Smooth muscle cell (in vitro differentiated cells): ENCODE measurements at regions not wholly inside any gene's neighbourhood (a gene's known extent, or its start where the extent isn't known, plus 50 kb on each side); places are given as distances from the start of the nearest gene placed in this dataset.
"Not testable (repeated sequence)": the region's sequence is repeated elsewhere in the genome, so short reads cannot be mapped to it uniquely, and the experiment has no call there.

Source experiments
- DNase-seq: peaks from one replicate; lab custom pipeline; 2025; ENCODE audit not compliant: unreplicated experiment; lab: John Stamatoyannopoulos, UW
- H2AFZ ChIP-seq: fragments of 200-600 bp; sonication (generic); 2 replicates; pipeline ENCODE4 v1.6.0; 2016; ENCODE audit warnings: antibody characterized with exemption, low read depth, mild to moderate bottlenecking
- H3F3A ChIP-seq: fragments of 200-600 bp; sonication (generic); 2 replicates; pipeline ENCODE4 v1.6.0; 2017; ENCODE audit warnings: antibody characterized with exemption, low read depth
- H3K27ac ChIP-seq: fragments of 200-600 bp; sonication (generic); 2 replicates; pipeline ENCODE4 v1.5.1; 2016; ENCODE audit warnings: low read depth, mild to moderate bottlenecking
- H3K27me3 ChIP-seq: fragments of 200-600 bp; sonication (generic); 2 replicates; pipeline ENCODE4 v1.6.1; 2016; ENCODE audit warnings: low read depth, mild to moderate bottlenecking
- H3K36me3 ChIP-seq: fragments of 200-600 bp; sonication (generic); 2 replicates; pipeline ENCODE4 v1.5.1; 2016; ENCODE audit warnings: low read depth
- H3K4me1 ChIP-seq: fragments of 200-600 bp; sonication (generic); 2 replicates; pipeline ENCODE4 v1.5.1; 2016; ENCODE audit warnings: low read depth
- H3K4me2 ChIP-seq: fragments of 200-600 bp; sonication (generic); 2 replicates; pipeline ENCODE4 v1.6.0; 2016; ENCODE audit warnings: mild to moderate bottlenecking
- H3K4me3 ChIP-seq: fragments of 200-600 bp; sonication (generic); 2 replicates; pipeline ENCODE4 v1.5.1; 2016; ENCODE audit warnings: mild to moderate bottlenecking
- H3K79me2 ChIP-seq: fragments of 200-600 bp; sonication (generic); 2 replicates; pipeline ENCODE4 v1.6.0; 2016; ENCODE audit warnings: low read depth, mild to moderate bottlenecking
- H3K9ac ChIP-seq: fragments of 200-600 bp; sonication (generic); 2 replicates; pipeline ENCODE4 v1.6.0; 2016; ENCODE audit warnings: low read depth
- H3K9me3 ChIP-seq: fragments of 200-600 bp; sonication (generic); replicated peaks from 2 replicates; pipeline ENCODE4 v1.5.1; 2016; ENCODE audit warnings: low read depth
- H4K20me1 ChIP-seq: fragments of 200-600 bp; sonication (generic); 2 replicates; pipeline ENCODE4 v1.6.0; 2016; ENCODE audit warnings: low read depth
- WGBS: methylation state at CpG from one replicate; pipeline ENCODE4 v1.1.7; 2016; ENCODE audit warnings: low lambda C conversion rate; 5-methylcytosine and 5-hydroxymethylcytosine counted together
- TF ChIP-seq, protein P1 (sequence below): fragments of 200-600 bp; sonication (generic); IDR thresholded peaks from 2 replicates; pipeline ENCODE4 v1.5.1; 2017; ENCODE audit warnings: borderline replicate concordance, mild to moderate bottlenecking, antibody characterized with exemption; ENCODE audit not compliant: insufficient read depth, poor library complexity, severe bottlenecking

DNA sequence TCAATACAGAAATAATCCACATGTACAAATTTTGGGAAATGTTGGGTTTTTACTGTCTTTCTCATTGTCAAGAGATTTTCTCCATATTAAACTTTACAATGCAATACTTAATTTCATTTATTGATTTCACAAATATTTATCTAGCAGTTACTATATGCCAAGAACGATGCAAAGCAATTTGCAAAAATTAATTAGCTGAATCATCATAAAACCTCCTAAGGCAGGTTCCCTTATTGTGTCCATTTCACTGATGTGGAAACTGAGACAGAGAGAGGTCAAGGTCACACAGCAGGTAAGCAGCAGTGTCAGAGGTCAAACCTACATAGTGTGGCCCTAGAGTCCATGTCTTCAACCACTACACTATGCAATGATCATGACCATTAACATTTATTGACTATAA is 286.8 kb upstream of the AUTS2 start:
- DNase-seq = no peak
- Histone ChIP-seq H3K79me2 (no peaks in the 10 kb centered on the region), H3K4me3 (no peak overlapping the region), H3K9ac (no peak overlapping the region), H3F3A (no peaks in the 10 kb centered on the region), H3K4me1 (no peaks in the 10 kb centered on the region), H3K9me3 (no peaks in the 10 kb centered on the region), H3K4me2 (no peak overlapping the region), H3K27ac (no peak overlapping the region), H3K36me3 (no peaks in the 10 kb centered on the region), H4K20me1 (no peaks in the 10 kb centered on the region), H3K27me3 (peaks cover 42% of the 10 kb centered on the region), H2AFZ (no peak overlapping the region)
- TF ChIP-seq, protein P1, sequence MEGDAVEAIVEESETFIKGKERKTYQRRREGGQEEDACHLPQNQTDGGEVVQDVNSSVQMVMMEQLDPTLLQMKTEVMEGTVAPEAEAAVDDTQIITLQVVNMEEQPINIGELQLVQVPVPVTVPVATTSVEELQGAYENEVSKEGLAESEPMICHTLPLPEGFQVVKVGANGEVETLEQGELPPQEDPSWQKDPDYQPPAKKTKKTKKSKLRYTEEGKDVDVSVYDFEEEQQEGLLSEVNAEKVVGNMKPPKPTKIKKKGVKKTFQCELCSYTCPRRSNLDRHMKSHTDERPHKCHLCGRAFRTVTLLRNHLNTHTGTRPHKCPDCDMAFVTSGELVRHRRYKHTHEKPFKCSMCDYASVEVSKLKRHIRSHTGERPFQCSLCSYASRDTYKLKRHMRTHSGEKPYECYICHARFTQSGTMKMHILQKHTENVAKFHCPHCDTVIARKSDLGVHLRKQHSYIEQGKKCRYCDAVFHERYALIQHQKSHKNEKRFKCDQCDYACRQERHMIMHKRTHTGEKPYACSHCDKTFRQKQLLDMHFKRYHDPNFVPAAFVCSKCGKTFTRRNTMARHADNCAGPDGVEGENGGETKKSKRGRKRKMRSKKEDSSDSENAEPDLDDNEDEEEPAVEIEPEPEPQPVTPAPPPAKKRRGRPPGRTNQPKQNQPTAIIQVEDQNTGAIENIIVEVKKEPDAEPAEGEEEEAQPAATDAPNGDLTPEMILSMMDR = no peak
- 100% methylated on average over 1 of the region's 1 CpG for WGBS

GRCh38 chr7:69313852-69314251 is 284.4 kb upstream of the AUTS2 start:
- H3F3A ChIP-seq, H3K36me3 ChIP-seq, H3K79me2 ChIP-seq, H4K20me1 ChIP-seq, H3K9ac ChIP-seq, H3K4me3 ChIP-seq, H3K4me2 ChIP-seq, DNase-seq, H3K27ac ChIP-seq, H3K4me1 ChIP-seq, H3K9me3 ChIP-seq, H2AFZ ChIP-seq: not testable (repeated sequence)
- H3K27me3 ChIP-seq = peaks cover 31% of the 10 kb centered on the region
- 93% methylated on average over 4 of the region's 4 CpGs for WGBS

- H3K4me3 ChIP-seq = no peak overlapping the region
- 66% methylated on average over 10 of the region's 10 CpGs for WGBS
- H4K20me1 ChIP-seq = no peaks in the 10 kb centered on the region
- H3F3A ChIP-seq = no peaks in the 10 kb centered on the region
- DNase-seq = no peak
- H3K9ac ChIP-seq = no peak overlapping the region
- TF ChIP-seq, protein P1 = no peak
- no peak overlapping the region for H2AFZ ChIP-seq
- H3K27ac ChIP-seq = no peak overlapping the region
- no peak overlapping the region for H3K4me2 ChIP-seq
- H3K9me3 ChIP-seq = no peaks in the 10 kb centered on the region
- H3K36me3 ChIP-seq = no peaks in the 10 kb centered on the region
- H3K4me1 ChIP-seq = no peaks in the 10 kb centered on the region
- H3K79me2 ChIP-seq = no peaks in the 10 kb centered on the region
- H3K27me3 ChIP-seq = peaks cover 23% of the 10 kb centered on the region
Measured at GRCh38 chr7:69318794-69319193, 279.5 kb upstream of the AUTS2 start.

DNA sequence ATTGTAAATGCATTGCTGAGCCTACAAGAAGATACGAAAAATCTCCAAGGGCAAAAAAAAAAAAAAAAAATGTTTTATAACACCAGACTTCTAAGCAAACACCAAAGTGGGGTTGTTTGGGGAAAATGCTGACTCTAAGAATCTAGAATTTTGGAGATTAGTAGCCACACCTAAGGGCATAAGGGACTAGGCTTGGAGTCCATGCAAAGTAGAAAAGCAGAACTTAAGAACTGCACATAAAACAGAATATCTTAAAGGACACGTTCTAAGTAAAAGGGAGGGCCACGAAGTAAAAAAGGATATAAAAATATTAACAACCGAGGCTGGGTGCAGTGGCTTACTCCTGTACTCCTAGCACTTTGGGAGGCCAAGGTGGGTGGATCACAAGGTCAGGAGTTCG is 269.8 kb upstream of the AUTS2 start:
- H3K9me3 ChIP-seq = no peaks in the 10 kb centered on the region
- 74% methylated on average over 5 of the region's 5 CpGs for WGBS
- no peak overlapping the region for H3K27ac ChIP-seq
- no peaks in the 10 kb centered on the region for H3K27me3 ChIP-seq
- no peaks in the 10 kb centered on the region for H3F3A ChIP-seq
- no peaks in the 10 kb centered on the region for H3K36me3 ChIP-seq
- H3K4me3 ChIP-seq = no peak overlapping the region
- no peak overlapping the region for H2AFZ ChIP-seq
- no peak overlapping the region for H3K9ac ChIP-seq
- no peaks in the 10 kb centered on the region for H4K20me1 ChIP-seq
- TF ChIP-seq, protein P1 = no peak
- no peaks in the 10 kb centered on the region for H3K79me2 ChIP-seq
- H3K4me2 ChIP-seq = no peak overlapping the region
- DNase-seq = no peak
- H3K4me1 ChIP-seq = no peaks in the 10 kb centered on the region
